Ovary (tissue), 3 donors: ENCODE measurements at regions not wholly inside any gene's neighbourhood (a gene's known extent, or its start where the extent isn't known, plus 50 kb on each side); places are given as distances from the start of the nearest gene placed in this dataset.

Source experiments
- EP300 ChIP-seq: sonication (generic); formaldehyde crosslinking; IDR thresholded peaks from one replicate; pipeline ENCODE4 v1.6.1; 2017; ENCODE audit warnings: antibody characterized with exemption
- POLR2A ChIP-seq: fragments of 450-650 bp; IDR thresholded peaks from one replicate; pipeline ENCODE4 v1.6.1; 2017; ENCODE audit warnings: antibody characterized with exemption, mild to moderate bottlenecking, moderate library complexity
- TF ChIP-seq, protein P1 (sequence below), 3 donors: fragments of 450-650 bp in 2 of 3; fragments of 200-600 bp in 1 of 3; IDR thresholded peaks; one replicate each; pipeline versions ENCODE4 v1.5.1 to v1.8.0; 2016 to 2022; ENCODE audit warnings: antibody characterized with exemption in 3 of 3, mild to moderate bottlenecking in 1 of 3
- donor health status: DM: no; HTN: no; CAD: no.

DNA sequence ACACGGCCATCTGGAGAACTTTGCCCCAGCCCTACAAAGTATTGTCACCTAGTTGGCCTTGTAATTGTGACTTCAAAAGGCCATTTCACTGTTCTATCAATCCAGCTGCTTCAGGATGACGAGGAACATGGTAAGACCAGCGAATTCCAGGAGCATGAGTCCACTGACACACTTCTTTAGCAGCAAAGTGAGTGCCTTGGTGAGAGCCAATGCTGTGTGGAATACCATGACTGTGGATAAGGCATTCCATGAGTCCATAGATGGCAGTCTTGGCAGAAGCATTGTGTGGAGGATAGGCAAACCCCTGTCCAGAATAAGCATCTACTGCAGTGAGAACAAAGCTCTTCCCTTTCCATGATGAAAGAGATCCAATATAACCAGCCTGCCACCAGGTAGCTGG, 1009.1 kb upstream of the USP15 start:
- TF ChIP-seq, protein P1, sequence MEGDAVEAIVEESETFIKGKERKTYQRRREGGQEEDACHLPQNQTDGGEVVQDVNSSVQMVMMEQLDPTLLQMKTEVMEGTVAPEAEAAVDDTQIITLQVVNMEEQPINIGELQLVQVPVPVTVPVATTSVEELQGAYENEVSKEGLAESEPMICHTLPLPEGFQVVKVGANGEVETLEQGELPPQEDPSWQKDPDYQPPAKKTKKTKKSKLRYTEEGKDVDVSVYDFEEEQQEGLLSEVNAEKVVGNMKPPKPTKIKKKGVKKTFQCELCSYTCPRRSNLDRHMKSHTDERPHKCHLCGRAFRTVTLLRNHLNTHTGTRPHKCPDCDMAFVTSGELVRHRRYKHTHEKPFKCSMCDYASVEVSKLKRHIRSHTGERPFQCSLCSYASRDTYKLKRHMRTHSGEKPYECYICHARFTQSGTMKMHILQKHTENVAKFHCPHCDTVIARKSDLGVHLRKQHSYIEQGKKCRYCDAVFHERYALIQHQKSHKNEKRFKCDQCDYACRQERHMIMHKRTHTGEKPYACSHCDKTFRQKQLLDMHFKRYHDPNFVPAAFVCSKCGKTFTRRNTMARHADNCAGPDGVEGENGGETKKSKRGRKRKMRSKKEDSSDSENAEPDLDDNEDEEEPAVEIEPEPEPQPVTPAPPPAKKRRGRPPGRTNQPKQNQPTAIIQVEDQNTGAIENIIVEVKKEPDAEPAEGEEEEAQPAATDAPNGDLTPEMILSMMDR (IDR thresholded peaks at IDR 0.05), result no peak
- TF ChIP-seq POLR2A, result no peak
- no peak for TF ChIP-seq EP300
